DMS53 treated with DMSO at 0.1 percent for 48 hours (cell line): ENCODE measurements at regions not wholly inside any gene's neighbourhood (a gene's known extent, or its start where the extent isn't known, plus 50 kb on each side); places are given as distances from the start of the nearest gene placed in this dataset.

Source experiments
- DNase-seq: peaks from one replicate; lab custom pipeline; 2025; ENCODE audit not compliant: unreplicated experiment; lab: John Stamatoyannopoulos, UW

GRCh38 chr11:19524171-19524671, 188.4 kb upstream of the NAV2 start:
- no peak for DNase-seq

GRCh38 chr11:19520681-19521080, 192.0 kb upstream of the NAV2 start:
- no peak for DNase-seq

- DNase-seq, result no peak
Observed at GRCh38 chr11:19519912-19520641, 192.6 kb upstream of the NAV2 start.

GRCh38 chr11:19519353-19519752, 193.3 kb upstream of the NAV2 start:
- DNase-seq, result no peak

- no peak for DNase-seq
Observed at GRCh38 chr11:19513253-19513652, 199.4 kb upstream of the NAV2 start.

- DNase-seq, result no peak
Observed at GRCh38 chr11:19512618-19513017, 200.0 kb upstream of the NAV2 start.

GRCh38 chr11:19511413-19512183, 201.0 kb upstream of the NAV2 start:
- DNase-seq, result no peak

GRCh38 chr11:19511066-19511412, 201.6 kb upstream of the NAV2 start:
- no peak for DNase-seq

GRCh38 chr11:19510468-19510867, 202.2 kb upstream of the NAV2 start:
- no peak for DNase-seq

GRCh38 chr11:19509215-19509614, 203.4 kb upstream of the NAV2 start:
- no peak for DNase-seq

GRCh38 chr11:19508165-19508564, 204.5 kb upstream of the NAV2 start:
- peak; percentile 51 for DNase-seq

GRCh38 chr11:19506816-19507486, 205.7 kb upstream of the NAV2 start:
- no peak for DNase-seq

- no peak for DNase-seq
Observed at GRCh38 chr11:19502691-19503253, 209.9 kb upstream of the NAV2 start.

GRCh38 chr11:19501631-19502030, 211.0 kb upstream of the NAV2 start:
- DNase-seq, result no peak

- no peak for DNase-seq
Observed at GRCh38 chr11:19499999-19500398, 212.6 kb upstream of the NAV2 start.

GRCh38 chr11:19499026-19499669, 213.5 kb upstream of the NAV2 start:
- no peak for DNase-seq

GRCh38 chr11:19493446-19494213, 219.0 kb upstream of the NAV2 start:
- no peak for DNase-seq

GRCh38 chr11:19482319-19483100, 230.1 kb upstream of the NAV2 start:
- no peak for DNase-seq

- DNase-seq, result no peak
Observed at GRCh38 chr11:19480540-19480939, 232.1 kb upstream of the NAV2 start.

- DNase-seq, result no peak
Observed at GRCh38 chr11:19478891-19479290, 233.7 kb upstream of the NAV2 start.
